ENCODE measurements at regions not wholly inside any gene's neighbourhood (a gene's known extent, or its start where the extent isn't known, plus 50 kb on each side); places are given as distances from the start of the nearest gene placed in this dataset.

GRCh38 chr9:8262625-8263622, 463.3 kb upstream of the DMAC1 start:
- no peak for DNase-seq

- no peak for DNase-seq
Observed at GRCh38 chr9:8261737-8262136, 462.2 kb upstream of the DMAC1 start.

DNA sequence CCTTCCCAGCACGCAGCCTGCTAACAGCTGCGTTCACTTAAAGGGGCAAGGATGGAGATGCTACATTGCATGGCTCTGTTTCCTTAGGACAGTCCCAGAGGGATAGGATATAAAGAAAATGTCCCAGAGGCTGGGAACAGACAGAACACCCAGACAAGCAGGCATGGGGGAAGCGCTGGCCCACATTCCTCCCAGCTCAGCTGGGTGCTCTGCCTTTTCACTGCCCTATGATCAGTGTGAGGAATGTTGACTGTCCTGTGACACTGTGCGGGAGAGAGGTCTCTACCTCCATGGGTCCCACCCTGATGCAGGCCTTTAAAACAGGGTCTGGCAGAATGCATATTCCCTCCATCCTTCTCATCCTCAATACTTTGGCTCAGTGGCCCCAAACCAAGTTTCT, 459.4 kb upstream of the DMAC1 start:
- DNase-seq = no peak

DNA sequence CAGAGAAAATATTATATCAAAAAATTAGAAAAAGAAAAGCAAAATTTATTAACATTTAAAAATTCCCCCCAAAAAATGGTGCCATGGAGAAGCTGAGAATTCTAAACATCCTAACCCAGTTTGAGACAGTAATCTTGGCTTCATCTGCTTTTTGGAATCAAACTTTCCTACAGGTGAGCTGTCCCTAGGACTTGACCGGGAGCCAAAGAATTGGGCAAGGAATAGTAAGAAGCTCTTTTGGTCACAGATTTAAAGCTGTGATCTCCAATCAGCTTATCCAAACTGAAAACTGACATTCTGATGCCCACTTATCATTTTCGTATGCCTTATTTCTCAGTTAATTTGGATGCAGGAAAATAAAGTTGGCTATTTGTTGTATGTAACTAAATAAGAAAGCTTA, 457.3 kb upstream of the DMAC1 start:
- DNase-seq = no peak

DNA sequence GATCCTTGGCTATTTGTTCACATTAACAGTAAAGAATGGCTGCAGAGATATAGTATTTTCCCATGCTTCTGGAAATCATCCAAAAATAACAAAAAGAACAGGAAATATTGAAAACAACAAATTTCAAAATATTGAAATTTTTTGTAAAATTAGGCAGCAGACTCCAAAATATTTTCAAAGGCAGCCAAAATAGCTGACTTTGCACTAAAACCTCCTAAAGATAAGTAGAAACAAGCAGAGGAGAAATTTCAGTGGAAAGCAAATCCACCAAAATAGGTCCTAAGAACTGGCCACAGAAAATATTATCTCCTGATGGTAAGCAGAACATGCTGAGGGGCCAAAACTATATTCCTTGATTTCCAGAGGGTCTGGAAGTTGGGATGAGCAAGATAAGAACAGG, 456.3 kb upstream of the DMAC1 start:
- no peak for DNase-seq

- DNase-seq = no peak
Observed at GRCh38 chr9:8254541-8254940, 455.0 kb upstream of the DMAC1 start.

DNA sequence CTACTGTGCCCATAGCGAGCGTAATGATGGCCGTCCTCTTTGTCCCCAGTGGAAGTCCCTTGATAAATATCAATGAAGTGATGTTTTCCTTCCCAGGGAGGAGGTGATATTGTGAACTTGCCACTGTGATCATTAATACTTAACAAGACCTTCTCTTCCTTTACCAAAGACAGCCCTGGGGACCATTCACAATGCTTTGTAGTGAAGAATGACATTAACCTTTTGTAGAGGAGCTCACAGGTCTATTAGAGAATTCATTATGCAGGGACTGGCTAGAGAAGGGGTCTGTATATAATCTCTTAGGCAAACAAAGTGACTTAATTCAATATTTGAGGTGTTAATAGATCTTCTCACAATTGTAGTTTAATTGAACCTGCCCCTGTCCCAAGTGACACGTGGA, 452.9 kb upstream of the DMAC1 start:
- DNase-seq = no peak

GRCh38 chr9:8251566-8251965, 452.0 kb upstream of the DMAC1 start:
- DNase-seq = no peak

DNA sequence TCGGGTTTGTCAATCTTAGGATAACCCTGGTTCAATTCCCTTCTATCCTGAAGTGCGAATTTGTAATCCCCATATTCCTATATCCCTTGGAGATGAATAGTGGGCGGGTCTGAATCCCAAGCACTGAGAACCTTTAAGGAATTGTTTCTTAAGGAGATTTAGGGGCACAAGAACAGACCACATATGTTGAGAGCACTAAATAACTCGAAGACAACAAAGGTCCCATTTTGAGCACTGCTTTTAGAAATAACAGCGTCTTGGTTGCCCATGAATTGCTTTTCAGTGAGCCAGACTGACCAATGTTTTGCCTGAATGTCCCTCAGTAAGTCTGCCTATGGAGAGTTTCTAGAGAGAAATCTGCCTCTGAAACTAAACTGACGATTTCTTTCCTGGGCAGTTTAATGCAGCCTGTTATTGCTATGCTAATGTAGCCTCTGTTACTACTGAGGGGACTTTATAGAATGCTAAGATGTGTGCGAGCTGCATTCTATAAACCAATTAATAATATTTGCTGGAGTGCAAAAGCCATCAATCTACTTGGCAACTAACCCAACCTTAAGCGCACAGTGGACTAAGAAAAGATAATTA, 445.0 kb upstream of the DMAC1 start:
- no peak for DNase-seq

GRCh38 chr9:8241201-8241600, 441.6 kb upstream of the DMAC1 start:
- DNase-seq = no peak

GRCh38 chr9:8237096-8237495, 437.5 kb upstream of the DMAC1 start:
- no peak for DNase-seq

DNA sequence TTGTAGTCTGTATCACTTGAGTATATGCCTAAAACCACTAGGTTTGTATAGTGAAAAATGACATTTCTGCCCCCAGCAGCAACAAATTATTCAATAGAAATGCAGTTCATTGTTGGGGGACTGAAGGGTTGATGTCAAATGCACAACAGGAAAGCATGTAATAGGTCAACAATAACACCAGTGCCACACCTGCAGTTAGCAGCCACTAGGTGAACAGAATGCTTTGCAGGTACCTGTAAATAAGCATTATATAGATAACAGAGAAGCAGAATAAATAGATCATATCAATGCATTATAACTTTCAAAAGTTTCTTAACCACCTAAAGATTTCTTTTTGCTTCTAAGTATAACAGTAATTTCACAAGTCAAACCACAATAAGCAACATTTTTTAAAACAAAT, 435.9 kb upstream of the DMAC1 start:
- no peak for DNase-seq

DNA sequence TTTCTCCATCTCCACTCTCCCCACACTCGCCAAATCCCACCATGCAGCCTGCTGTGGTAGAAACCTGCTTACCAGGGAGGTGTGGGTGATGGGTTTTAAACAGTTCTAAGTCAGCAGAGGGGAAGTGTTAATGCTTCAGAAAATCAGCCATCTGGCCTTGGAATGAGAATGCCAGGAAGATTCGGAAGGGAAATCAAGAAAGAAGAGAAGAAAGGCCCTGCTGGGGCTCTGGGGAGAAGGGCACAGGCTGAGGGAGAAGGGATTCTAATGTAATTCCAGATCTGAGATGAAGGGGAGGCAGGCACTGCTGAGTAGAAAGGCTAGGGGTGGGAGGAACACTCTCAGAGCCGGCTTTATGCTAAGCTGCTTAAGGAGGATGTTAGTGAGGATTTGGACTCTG, 434.7 kb upstream of the DMAC1 start:
- no peak for DNase-seq

GRCh38 chr9:8232726-8233125, 433.1 kb upstream of the DMAC1 start:
- DNase-seq = no peak

DNA sequence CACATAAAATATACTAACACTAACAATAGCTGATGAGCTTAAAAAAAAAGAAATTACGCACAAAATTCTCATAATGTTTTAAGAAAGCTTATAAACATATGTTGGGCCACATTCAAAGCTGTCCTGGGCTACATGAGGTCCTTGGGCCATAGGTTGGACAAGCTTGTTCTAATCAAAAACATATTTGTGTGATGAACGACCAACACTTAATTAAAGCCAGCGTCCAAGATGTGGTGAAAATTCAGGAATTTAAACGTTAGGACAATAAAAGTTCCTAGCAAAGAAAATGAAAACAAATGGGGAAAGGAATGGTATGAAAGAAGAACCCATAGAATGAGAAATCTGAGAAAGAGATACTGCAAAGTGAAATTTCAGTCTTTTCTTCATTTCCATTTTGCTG, 429.6 kb upstream of the DMAC1 start:
- no peak for DNase-seq

DNA sequence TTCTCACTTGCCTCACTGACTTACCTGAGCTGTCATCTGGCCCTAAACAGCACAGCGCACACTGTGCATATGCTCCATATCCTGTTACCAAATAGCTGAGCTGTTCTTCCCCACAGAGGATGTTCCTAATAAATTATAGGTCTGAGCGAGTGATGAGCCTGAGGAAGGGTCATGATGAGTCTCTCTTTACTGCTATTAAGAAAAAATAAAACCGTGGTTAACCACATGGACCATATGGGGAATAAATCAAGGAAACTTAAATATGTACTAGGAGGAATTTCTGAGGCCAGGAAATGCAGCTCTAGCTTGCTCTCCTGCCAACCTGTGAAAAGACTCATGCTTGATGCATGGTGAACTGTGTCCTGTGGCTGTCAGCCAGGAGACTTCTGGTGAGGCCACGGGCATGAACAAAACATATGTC, 424.8 kb upstream of the DMAC1 start:
- no peak for DNase-seq

DNA sequence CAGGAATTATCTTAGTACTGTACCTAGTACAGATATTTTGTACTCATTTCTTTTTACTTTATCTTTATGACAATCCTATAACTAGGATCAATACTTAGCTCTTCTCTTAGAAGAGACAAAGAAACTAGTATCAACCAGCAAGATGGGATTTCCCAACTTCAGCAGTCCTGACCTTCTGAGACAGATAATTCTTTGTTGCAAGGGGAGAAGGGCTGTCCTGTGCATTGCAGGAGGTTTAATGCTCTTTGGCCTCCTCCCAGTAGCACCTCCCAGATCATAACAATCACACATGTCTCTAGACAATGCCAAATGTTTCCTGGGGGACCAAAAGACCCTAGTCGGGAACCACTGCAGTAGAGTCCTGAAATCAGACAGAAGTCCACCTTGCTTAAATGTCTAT, 424.3 kb upstream of the DMAC1 start:
- no peak for DNase-seq

DNA sequence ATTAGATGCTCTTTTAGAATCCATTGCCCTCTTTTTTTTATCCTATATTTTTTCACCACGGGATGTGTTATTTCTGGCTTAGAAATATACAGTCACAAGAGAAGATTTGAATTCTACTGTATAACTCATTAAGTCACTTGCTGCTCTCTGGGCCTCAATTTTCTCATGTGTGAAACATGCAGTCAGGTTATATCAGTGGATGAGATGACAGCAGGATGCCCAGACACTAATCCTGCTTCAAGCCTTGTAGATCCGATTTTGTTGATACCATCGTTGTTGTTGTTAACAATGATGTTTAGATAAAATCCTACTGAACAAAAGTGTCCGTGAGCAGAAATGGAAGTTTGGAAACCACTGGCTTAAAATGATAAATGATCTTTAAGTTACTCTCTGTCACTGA, 421.9 kb upstream of the DMAC1 start:
- no peak for DNase-seq

DNA sequence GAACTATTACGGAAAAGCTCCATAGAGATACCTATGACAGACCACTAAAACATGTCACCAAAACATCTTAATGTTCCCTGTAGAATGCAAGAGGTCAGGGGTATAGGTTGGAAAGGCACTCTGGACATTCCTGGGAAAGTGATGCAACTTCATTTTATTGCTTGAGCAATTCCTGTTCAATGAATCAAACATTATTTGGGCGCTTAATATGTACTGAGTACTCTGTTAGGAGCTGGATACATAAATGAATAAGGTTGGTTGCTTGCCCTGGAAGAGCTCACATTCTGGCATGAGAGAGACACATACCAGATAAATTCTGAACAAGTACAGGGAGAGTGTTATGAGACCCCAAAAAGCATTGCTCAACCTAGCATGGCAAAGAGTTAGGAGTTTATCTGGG, 408.9 kb upstream of the DMAC1 start:
- DNase-seq = no peak

DNA sequence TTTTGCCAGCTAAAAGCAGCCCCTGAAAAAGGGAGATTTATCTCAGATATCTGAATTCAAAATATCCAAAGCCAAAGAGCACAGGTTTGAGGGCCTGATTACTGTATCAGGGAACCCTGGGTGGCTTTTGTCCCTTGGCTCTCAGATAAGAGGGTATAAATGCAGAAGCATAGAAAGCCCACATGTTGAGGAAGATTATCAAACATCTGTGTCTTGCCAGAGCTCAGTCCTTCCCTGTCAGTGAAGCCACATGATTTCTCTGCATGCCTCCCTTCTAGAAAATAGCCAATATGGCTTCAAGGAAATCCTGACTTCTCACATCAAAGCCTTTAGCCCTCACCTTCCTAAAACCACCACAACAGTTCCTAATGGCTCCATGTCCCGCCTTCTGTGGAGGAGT, 408.0 kb upstream of the DMAC1 start:
- no peak for DNase-seq

GRCh38 chr9:8206720-8207119, 407.1 kb upstream of the DMAC1 start:
- no peak for DNase-seq

DNA sequence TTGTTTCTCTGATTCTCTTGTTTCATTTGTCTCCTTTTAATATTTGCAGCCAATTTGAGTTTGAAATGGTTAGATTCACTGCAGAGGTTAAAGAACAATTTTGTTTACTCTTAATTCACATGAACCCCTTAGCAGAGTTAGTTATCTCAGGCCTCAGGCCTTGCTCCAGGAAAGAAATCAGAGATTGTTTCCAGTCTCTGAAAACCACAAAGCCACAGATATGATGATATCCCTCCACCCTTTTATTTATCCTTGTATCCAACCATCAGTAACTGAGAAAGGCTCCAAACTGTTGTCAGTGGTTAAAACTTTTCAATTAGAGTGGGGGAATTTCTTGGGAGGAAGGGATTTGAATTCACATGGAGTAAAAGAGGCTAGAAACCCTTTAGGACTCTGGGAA, 406.0 kb upstream of the DMAC1 start:
- no peak for DNase-seq

GRCh38 chr9:8189881-8190280, 390.3 kb upstream of the DMAC1 start:
- no peak for DNase-seq

DNA sequence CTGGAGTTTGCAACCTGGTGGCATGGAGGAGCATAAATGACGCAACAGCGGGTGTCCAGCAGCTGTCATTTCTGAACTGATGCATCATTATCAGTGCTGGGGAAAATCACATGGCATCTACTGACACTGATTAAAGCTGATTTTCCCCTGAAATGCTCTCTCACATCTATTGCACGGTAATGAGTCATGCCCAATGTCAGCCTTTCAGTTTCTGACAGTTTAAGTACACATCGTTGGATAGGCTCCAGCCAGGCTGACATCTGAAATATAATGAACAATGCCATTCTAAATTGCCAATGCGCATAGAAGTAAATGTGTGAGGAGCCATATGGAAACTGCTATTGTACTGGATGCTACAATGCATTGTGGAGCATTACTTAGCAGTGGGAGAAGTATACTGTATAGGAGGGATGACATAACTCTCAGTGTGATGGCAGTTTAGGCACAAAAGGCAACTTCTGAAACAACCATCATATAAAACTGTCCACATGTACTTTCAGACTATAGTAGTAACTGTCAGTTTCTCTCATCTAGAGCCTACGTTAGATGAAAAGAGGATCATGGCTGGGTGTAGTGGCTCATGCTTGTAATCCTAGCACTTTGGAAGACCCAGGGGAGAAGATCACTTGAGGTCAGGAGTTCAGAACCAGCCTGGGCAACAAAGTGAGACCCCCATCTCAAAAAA, 389.3 kb upstream of the DMAC1 start:
- DNase-seq = no peak
